Head of caudate nucleus (tissue), 42 donors: ENCODE measurements at regions not wholly inside any gene's neighbourhood (a gene's known extent, or its start where the extent isn't known, plus 50 kb on each side); places are given as distances from the start of the nearest gene placed in this dataset.

Experiments used
- DNase-seq, 42 donors: peaks; one replicate each; pipeline versions ENCODE4 v3.0.0 to v3.0.0-alpha.2; 2020 to 2021; ENCODE audit warnings: mixed read lengths in 7 of 42
- intact Hi-C: fragments of 100-400 bp; cut with DNase I; formaldehyde crosslinking; loops from one replicate; pipeline ENCODE4 v1.15.0; 2022

DNA sequence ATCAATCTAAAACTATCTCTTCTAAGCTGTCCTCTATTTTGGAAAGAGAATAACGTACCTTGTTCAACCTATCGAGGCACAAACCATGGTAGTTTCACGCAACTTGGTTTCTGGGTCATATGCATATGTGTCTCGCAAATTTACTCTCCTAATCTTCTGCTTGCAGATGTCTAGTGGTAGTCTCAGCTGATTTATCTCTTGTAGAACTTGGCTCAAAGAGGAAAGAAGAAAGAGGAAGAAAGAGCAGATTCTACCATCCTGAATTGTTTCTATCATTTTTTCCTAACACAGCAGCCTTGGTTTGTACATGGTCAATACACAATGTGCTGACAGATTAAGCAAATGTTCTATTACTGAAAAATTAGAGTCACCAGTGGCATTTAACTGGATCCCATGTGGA, 282.3 kb downstream of the SPRY2 start:
- no peak for DNase-seq
- intact Hi-C loops, result no loop called here

DNA sequence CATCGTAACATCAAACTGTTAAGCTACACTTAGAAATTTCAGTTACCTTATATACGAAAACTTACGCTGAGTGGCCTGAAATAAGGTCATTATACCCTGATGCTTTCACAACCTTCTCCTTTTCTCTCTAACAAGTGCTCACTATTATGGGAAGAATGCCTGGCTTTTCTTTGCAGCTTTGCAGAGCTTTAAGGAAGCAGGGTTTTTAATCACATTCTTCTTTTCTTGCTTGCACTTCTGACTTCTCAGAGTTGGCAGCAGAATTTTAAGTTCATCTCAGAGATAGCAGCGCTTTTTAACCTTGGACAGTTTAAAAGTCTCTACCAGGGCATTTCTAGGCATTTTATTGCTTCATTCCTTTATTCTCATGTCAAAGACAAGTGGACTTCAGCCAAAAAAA, 285.1 kb downstream of the SPRY2 start:
- DNase-seq, result peak in 1 of 42 donors; percentile 28

DNA sequence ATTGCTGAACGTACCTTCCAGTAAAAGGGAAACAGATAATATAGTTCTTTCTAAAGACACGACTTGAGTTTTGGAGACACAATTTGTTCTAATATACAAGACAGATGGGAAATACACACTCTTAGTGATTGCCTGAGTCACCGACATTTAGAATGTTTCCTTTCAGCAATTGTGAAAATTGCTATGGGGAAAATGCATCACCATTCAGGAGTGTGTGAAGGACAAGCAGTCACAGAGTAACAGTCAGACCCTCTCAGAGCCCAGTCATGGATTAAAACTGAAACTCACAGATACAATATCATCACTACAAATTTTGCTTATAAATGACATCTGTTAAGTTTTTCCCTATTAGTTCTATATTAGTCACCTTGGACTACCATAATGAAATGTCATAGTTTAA, 286.1 kb downstream of the SPRY2 start:
- DNase-seq, result no peak
- intact Hi-C loops, result no loop called here

More for the DNA sequence above, 285.1 kb downstream of the SPRY2 start:
- intact Hi-C loops, result no loop called here

DNA sequence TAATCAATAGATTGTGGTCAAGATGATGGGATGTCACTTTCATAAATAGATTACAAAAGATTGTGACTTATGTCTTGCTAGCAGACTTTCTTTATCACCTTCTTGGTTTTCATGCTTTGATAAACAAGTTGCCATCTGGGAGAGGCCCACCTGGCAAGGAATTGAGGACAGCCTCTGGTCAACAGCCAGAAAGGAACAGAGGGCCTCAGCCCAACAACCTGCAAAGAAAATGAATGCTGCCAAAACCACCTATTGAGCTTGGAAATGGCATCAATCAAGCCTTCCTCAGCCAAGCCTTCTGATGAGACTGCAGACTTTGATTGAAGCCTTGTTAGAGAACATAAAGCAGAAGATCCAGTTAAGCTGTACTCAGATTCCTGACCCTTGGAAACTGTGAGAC, 288.6 kb downstream of the SPRY2 start:
- no peak for DNase-seq

DNA sequence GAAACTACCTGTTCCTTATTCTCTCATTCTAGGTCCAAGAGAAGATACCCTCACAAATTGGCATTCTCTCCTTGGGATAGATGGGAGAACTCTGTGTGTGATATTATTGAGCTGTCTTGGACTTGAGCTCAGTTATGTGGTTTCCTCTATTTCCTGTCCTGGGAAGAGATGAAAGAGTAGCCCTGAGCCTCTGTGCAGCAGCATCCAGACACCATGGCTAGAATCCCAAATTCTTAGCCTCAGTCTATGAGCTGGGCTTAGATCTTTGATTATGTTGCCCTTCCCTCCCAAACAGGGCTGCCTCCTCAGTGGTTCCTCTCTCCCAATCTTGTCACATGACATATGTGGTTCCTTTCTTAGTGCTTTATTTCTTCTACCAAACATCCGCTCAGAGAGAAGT, 290.7 kb downstream of the SPRY2 start:
- intact Hi-C loops, result no loop called here
- no peak for DNase-seq

More for the DNA sequence above, 288.6 kb downstream of the SPRY2 start:
- intact Hi-C loops, result no loop called here

DNA sequence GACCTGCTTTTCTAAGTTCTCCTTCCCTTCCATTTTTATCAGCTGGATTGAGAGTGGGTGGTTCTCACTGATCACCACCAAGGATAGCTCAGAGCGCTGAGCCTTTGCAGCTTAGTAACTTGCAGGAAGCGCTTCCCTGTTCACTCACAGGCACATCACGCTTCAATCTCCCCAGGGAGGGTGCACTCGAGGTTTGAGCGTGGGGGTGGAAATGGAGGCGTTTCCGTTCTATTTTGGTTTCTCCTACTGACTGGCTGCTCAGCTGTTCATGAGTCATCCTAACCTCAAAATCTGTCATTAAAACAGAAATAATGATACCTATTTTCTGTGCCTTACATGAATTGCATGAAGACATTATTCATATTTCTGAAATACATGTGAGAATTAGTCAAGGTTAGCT, 292.1 kb downstream of the SPRY2 start:
- DNase-seq, result peak; percentile 52 to 97 (median 85)
- intact Hi-C loops, result no loop called here

DNA sequence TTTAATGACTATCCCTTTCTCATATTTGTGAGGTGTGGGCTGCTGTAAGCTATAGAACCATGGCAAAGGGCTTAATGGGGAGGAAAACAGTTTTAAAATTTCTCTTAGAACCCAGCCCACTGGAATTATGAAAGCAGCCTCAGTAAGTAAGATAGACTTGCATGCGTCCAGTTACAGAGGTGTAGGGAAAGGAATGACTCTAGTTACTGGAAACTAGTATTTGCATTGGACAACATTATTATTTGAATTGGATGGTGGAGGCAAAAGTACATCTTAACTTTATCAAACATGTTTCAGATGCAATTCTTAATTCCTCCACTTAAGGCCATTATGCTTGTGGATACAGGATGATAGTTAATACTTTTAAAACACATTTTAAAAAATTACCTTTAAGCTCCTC, 292.9 kb downstream of the SPRY2 start:
- no peak for DNase-seq
- intact Hi-C loops, result no loop called here

DNA sequence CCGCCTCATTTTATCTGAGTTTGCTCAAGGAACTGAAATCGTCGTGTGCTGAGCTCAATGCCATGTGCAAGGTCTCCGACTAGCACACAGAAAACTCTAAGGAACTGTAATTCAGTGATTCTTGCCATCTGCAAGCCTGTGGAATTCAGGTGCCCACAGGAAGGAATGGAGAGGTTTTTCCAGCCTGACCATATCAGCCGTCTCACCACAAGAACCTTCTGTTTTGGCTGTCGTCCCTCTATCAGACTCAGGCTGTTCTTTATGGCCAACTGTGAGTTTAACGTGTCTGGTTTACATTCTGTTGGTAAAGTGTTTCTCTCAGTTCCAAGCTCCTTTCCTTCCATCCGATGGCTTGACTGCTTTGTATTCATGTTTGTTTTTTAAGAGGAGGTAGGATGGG, 293.5 kb downstream of the SPRY2 start:
- DNase-seq, result no peak
- intact Hi-C loops, result no loop called here

DNA sequence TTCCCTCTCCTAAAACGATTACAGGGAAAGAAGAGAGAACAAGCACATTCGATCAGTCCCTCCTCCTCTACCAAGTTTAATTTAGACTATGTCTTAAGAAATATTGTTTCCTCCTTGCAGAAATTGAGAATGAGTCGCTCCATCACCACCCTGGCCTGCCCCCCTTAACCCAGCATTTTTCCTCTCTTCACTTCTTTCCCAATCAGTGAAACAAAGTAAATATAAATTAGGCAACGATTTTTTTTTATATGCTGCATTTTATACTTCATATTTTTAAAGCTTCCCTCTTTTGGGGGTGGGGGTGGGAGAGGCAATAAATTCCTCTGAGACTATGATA, 300.0 kb downstream of the SPRY2 start:
- no peak for DNase-seq
- intact Hi-C loops, result no loop called here

DNA sequence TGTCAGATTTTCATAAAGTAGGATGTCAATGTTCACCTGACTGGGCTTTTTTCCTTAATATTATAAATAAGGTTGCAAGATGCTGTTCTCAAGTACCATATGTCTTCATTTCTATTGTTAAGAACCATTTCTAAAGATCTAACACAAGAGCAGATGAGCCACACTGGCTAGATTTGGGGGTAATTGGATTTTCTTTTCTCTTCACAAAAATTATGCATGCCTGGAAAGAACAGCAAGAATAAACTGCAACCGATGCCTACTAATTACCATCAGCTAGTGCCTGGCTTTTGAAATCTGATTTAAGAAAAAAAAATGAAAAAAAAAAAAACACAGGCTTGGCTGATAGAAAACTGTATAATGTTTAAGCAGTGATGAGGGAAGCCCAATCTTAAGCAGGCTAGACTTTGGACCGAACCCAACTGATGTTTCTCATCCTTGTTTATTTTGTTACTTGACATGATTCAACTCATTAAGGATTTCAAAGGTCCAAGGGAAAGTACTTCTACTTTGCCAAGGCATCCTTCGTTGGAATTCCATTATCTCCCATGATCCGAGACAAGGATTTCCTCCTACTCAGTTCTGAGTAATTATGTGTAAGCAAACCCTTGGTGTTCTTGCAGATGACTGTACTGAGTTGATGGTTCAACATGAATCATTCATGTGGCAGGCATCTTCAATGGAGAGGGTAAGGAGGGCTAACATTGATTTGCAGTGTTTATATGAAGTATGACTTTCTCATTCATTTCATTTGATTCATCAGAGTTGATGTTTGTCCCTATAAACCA, 300.5 kb downstream of the SPRY2 start:
- peak in 2 of 42 donors; percentile 12 to 44 for DNase-seq

DNA sequence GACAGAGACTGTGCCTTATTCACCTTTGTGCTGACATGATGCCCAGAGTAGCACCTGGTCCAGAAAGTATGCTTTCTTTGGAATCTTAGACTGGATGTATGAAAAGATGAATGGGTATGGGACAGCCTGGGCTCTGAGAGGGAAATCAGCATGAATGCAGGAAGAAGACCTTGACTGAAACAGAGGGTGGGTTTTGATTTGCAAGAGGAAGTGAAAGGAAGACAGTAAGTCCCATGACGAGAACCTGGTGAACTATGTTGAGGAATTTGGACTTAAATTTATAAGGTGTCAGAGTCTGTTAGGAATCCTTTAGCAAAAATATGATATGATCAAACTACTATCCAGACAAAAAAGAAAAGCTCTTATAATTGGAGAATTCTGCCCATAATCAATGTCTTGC, 301.9 kb downstream of the SPRY2 start:
- no peak for DNase-seq
- intact Hi-C loops, result no loop called here

More for the DNA sequence above, 300.5 kb downstream of the SPRY2 start:
- intact Hi-C loops, result no loop called here

DNA sequence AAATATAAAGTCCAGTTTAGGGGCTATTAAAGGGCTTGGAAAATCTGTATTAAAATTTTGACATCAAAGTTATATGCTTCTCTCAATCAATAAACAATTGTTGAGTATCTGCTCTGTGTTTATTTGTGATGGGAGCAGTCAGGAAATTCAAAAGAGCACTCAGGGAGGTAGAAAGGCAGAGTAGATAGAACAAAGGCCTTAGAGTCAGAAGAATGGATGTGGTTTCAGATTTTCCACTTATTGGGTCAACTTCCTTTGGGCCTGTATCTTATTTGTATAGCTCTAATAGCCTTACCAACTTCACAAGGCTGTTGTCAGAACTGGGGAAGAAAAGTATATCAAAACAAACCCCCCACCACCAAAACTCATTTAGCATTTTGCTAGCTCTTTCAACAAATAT, 302.6 kb downstream of the SPRY2 start:
- intact Hi-C loops, result no loop called here
- no peak for DNase-seq

DNA sequence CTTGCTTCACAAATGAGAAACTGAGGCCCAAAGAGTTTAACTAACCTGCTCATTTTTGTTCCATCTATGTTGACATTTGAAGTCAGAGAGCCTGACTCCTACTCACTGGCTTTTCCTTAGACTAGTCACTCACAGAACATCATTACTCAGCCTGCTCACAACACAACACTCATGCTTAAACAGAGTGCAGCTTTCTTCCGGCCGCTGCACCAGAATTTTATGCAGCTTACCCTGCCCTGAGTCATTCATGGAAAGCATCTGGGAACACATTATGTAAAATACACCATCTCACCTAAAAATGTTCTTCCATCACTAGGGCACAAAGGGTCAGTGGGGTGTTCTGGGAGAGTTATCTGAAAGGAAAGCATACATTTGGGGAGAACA, 303.4 kb downstream of the SPRY2 start:
- peak in 18 of 42 donors; percentile 5 to 67 (median 18) for DNase-seq
- intact Hi-C loops, result no loop called here

DNA sequence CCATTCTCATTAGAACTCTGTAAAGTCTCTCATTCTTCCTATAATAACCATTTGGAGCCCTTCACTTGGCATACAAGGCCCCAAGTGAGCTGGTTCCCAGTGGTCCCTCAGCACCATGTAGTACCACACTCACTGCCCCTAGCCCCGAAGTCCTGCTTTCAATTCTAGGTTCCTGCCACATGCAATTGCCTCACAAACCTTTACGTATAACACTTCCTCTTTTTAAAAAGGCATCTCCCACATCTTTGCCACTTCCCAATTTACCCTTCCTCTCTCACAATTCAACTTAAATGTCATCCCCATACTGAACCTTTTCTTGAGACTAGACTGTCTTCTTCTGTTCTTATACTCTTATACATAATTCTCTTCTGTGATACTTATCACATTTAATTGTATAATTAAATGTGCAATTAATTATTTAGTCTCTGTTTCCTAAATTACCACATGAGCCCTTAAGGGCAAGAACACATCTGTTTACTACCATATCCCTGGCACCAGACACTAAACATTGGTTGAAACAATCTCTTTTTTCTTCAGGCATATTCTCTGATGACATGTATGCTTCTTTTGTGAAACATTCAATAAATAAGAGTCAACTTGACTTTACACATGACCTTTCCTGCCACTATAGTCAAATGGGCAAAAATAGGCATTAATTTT, 304.0 kb downstream of the SPRY2 start:
- DNase-seq, result peak in 3 of 42 donors; percentile 9 to 19 (median 19)
- intact Hi-C loops, result no loop called here

DNA sequence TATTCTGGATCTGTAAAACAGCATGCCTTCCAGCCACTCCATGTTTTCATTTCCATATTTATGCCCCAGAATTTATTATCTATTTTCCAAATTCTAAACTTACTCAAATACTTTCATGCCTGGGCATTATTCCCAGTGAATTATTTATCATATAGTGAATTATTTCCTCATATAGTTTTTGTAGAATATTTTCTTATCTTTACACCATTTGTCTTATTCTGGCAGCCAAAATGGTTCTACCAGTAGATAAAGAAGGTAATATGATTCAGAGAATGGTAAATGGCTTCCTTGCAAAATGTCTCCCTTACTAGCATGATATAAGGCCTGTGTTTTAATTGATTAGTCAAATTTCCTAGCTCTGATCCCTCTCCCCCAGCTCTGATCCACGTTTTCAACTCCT, 305.8 kb downstream of the SPRY2 start:
- no peak for DNase-seq
- intact Hi-C loops, result no loop called here

DNA sequence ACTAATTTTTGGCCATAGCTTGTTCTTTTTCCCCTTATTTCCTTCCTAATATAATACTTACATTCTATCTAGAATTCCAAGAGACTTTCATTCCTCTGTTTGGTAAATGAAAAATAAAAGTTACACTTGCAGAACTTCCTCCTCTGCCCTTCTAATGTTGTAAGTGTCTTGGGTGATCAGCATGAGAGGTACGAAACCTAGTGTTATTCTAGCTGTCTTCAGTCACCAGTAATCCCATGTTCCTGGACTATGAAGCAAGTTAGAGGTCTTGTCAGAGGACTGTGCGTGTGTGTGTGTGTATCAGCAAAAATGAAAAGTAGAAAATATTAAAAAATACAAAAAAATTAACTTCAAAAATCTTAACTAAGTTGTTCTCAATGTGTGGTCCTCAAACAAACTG, 307.0 kb downstream of the SPRY2 start:
- intact Hi-C loops, result no loop called here

DNA sequence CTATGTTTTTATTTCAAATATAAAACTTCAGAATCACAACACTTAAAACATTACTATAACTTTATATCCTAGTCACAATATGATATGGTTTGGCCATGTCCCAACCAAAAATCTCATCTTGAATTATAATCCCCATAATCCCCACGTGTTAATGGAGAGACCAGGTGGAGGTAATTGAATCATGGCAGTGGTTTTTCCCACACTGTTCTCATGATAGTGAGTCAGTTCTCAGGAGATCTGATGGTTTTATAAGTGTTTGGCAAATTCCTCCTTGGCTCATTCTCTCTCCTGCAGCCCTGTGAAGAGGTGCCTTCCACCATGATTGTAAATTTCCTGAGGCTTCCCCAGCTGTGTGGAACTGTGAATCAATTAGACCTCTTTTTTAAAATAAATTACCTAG, 307.6 kb downstream of the SPRY2 start:
- intact Hi-C loops, result no loop called here
- no peak for DNase-seq

More for the DNA sequence above, 307.0 kb downstream of the SPRY2 start:
- no peak for DNase-seq

DNA sequence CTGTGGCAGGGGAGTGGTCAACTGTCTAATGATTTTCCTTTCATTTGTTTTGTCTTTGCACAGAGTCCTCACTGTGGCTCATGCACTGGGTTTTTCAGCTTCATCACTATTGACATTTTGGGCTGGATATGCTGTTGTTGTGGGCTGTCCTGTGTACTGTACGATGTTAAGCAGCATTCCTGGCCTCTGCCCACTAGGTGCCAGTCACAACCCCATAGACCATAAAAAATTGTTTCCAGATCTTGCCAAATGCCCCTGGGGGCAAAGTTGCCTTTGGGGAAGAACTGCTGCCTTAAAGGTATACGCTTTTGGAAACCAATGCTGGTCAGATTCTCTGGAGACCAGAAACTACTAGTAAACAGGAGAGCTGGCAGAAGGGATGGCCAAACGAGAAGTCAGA, 310.4 kb downstream of the SPRY2 start:
- peak in 13 of 42 donors; percentile 7 to 60 (median 22) for DNase-seq
- intact Hi-C loops, result no loop called here

DNA sequence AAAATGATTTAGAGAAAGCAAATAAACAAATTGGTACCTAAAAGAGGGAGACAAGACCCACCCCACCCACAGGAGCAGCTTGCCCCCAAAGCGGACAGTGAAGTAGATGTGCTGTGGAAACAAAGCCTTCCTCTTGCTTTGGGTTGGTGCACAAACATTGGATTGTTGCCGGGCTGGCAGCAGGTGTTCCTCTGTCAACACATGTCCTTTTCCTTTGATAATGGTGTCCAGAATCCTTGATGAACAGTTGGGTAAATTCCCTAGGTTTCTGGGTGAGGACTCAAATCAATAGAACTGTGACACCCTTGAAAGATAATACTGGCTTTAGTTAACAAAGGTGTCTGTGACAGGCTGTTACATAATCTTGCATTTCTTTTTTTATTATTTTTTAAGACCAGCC, 311.8 kb downstream of the SPRY2 start:
- intact Hi-C loops, result no loop called here
- no peak for DNase-seq

DNA sequence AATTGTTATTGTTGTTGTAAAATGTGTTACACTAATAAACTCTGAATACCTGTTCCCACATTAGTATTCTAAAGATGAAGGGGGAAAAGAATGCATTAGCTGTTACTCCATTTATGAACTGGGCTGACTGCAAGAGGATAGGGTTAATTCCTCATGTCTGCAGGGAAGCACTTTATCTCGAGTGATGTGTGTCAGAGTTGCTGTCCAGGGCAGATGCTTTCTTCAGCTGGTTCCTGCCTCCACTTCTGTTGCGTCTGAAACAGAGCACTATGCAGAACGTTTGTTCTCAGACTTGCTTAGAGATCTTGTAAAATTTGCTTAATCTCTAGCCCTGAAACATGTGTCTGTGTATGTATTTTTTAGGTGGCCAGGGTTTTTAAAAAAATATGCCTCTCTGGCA, 318.8 kb downstream of the SPRY2 start:
- DNase-seq, result no peak
- intact Hi-C loops, result no loop called here

DNA sequence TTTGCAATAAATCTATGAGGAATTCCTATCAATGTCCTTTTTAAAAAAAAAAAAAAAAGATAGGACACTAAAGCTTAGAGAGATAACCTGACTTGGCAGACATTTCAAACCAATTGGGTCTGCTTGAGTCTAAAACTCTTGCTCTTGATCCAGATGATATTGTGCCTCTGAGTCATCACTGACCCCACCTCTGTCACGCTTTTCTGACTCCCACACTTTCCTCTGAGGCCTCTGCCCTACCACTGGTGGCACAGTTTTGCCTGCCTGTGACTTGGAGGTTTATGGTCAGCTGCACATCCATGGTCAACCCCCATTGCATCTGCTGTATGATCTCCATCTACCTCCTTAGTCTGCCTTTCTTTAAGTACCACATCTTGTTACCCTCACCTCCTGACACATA, 328.7 kb downstream of the SPRY2 start:
- intact Hi-C loops, result loop anchor here (10.0 kb wide), 1 partner anchor 333 kb away; the partner anchor contains the start of gene SPRY2

More for the DNA sequence above, 328.7 kb downstream of the SPRY2 start:
- DNase-seq, result peak in 1 of 42 donors; percentile 12
